HFFc6 (cell line): ENCODE measurements at regions not wholly inside any gene's neighbourhood (a gene's known extent, or its start where the extent isn't known, plus 50 kb on each side); places are given as distances from the start of the nearest gene placed in this dataset.

ENCODE experiments used
- DNase-seq: peaks from one replicate; pipeline ENCODE4 v3.0.0-alpha.2; 2018
- H3K27ac Mint-ChIP-seq: 2 replicates; pipeline ENCODE4 v1.8.0; 2020; ENCODE audit warnings: mild to moderate bottlenecking, mixed read lengths
- H3K27me3 Mint-ChIP-seq: 2 replicates; pipeline ENCODE4 v1.8.0; 2021; ENCODE audit warnings: mild to moderate bottlenecking, moderate library complexity, mixed read lengths; ENCODE audit not compliant: insufficient read depth
- H3K36me3 Mint-ChIP-seq: 2 replicates; pipeline ENCODE4 v1.8.0; 2021; ENCODE audit warnings: low read depth, mixed read lengths
- H3K4me1 Mint-ChIP-seq: 2 replicates; pipeline ENCODE4 v1.8.0; 2020; ENCODE audit warnings: low read depth, mixed read lengths
- H3K4me3 Mint-ChIP-seq: 2 replicates; pipeline ENCODE4 v1.8.0; 2020; ENCODE audit warnings: mild to moderate bottlenecking, moderate library complexity, mixed read lengths
- H3K9me3 Mint-ChIP-seq: 2 replicates; pipeline ENCODE4 v1.8.0; 2020; ENCODE audit warnings: mild to moderate bottlenecking, mixed read lengths
- CTCF ChIP-seq: fragments of 200-600 bp; sonication (generic); IDR thresholded peaks from 2 replicates; pipeline ENCODE4 v1.5.0; 2021; ENCODE audit warnings: antibody characterized with exemption, mild to moderate bottlenecking

DNA sequence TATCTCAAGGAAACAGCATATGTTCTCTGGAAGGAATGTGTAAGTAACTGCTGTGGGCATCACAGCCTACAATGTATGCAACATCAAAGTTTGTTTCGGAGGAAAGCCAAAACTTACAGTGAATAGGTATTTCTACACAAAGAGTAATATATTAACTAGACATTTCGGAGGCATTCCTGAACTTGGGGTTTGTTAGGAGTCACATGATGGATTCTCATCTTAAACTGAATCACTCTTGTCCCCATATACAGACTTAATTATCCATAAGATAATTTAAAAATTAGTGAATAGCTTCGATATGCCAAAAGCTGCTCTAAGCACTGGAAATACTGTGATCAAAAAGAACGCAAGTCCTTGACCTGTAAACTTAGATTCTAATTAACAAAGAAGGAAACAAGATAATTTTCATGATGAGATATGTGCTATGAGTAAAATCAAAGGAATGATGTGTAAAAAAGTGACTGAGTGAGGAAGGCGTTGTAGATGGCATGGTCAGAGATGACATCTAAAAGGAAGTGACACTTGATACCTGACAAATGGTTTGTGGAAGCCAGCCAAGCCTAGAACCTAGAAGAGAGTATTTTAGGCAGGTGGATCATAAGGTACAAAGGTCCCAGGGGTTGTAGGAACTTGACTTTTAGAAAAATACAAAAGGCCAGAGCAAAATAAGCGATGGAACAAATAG, 273.1 kb downstream of the MRPL39 start:
- H3K4me3 Mint-ChIP-seq = no peak overlapping the region
- peaks cover 89% of the 10 kb centered on the region for H3K4me1 Mint-ChIP-seq
- no peak for DNase-seq
- H3K9me3 Mint-ChIP-seq = no peaks in the 10 kb centered on the region; the same call in 1 of the 2 replicates
- H3K27me3 Mint-ChIP-seq = no peaks in the 10 kb centered on the region
- TF ChIP-seq CTCF = no peak
- peaks cover 29% of the 10 kb centered on the region for H3K36me3 Mint-ChIP-seq
- H3K27ac Mint-ChIP-seq = peak overlapping the region; percentile 4

DNA sequence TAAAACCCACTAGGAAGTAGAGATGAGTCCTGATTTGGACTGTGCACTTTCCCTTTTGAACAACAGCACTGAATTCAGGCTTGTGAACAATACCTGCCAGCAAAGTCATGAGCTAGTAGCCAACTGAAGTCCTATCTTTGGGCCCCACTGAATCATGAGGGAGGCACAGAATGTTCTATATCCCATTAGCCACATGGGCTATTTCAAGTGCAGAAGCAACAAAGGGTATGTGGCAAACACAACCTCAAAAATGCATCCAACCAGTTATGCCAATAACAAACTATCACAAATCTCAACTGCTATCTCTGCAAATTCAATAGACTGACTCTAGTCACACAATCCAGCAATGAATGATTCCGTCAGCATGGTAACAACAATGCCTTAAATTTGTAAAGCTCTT, 276.0 kb downstream of the MRPL39 start:
- Mint-ChIP-seq H3K27ac (peak overlapping the region; percentile 41; the same call in 1 of the 2 replicates), H3K36me3 (peaks cover 29% of the 10 kb centered on the region), H3K9me3 (no peaks in the 10 kb centered on the region; the same call in 1 of the 2 replicates), H3K4me3 (no peak overlapping the region), H3K27me3 (no peaks in the 10 kb centered on the region), H3K4me1 (peaks cover 89% of the 10 kb centered on the region)
- DNase-seq = no peak
- no peak for TF ChIP-seq CTCF

DNA sequence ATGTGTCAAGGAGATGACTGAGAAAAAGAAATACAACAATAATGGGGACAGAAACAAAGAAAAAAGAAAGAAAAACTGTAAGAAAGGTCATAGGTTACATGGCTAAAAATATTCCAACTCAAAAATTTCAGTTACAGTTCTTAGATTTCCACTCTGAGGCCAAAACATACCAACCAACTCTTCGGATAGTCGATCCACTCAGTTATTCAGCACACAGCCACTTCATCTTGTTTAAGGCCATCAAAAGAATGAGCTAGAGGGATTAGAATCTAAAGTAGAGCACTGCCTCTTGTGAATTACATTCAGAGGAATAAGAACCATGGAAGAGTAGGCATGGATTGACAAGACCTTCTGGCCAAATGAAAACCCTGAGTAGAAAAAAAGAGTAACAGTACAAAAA, 277.0 kb downstream of the MRPL39 start:
- H3K9me3 Mint-ChIP-seq = no peaks in the 10 kb centered on the region
- no peaks in the 10 kb centered on the region for H3K27me3 Mint-ChIP-seq
- H3K27ac Mint-ChIP-seq = peak overlapping the region; percentile 96
- no peak for TF ChIP-seq CTCF
- peaks cover 91% of the 10 kb centered on the region for H3K4me1 Mint-ChIP-seq
- peak; percentile 70 for DNase-seq
- H3K36me3 Mint-ChIP-seq = peaks cover 28% of the 10 kb centered on the region
- H3K4me3 Mint-ChIP-seq = peak overlapping the region; percentile 40

GRCh38 chr21:25329227-25329825, 278.0 kb downstream of the MRPL39 start:
- Mint-ChIP-seq H3K4me1 (peaks cover 94% of the 10 kb centered on the region), H3K4me3 (peak overlapping the region; percentile 69), H3K27ac (peak overlapping the region; percentile 96), H3K27me3 (no peaks in the 10 kb centered on the region), H3K9me3 (no peaks in the 10 kb centered on the region; the same call in 1 of the 2 replicates), H3K36me3 (peaks cover 23% of the 10 kb centered on the region)
- DNase-seq = peak; percentile 83
- no peak for TF ChIP-seq CTCF

DNA sequence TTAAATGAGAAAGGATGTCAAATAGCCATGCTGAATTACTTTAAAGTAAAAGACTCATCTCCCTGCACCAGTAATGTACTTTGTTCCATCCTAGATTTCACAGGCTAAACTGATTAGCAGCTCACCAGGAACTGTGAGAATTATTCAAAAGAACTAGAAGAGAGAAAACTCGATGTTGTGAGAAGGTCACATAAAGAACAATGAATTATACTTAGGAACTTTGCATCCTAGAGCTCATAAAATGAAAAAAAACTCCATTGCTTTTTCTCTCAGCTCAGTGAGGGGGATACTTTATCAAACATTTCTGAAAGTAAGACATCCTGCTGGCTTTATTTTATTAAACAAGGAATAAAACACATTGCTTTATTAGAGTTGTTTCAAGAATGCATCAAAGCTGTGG, 278.5 kb downstream of the MRPL39 start:
- no peaks in the 10 kb centered on the region for H3K27me3 Mint-ChIP-seq
- H3K9me3 Mint-ChIP-seq = no peaks in the 10 kb centered on the region; the same call in 1 of the 2 replicates
- H3K4me1 Mint-ChIP-seq = peaks cover 94% of the 10 kb centered on the region
- H3K36me3 Mint-ChIP-seq = peaks cover 26% of the 10 kb centered on the region
- H3K27ac Mint-ChIP-seq = peak overlapping the region; percentile 96
- H3K4me3 Mint-ChIP-seq = peak overlapping the region; percentile 69
- no peak for TF ChIP-seq CTCF
- DNase-seq = no peak
